Fibroblast of the aortic adventitia (primary cell): ENCODE measurements at regions not wholly inside any gene's neighbourhood (a gene's known extent, or its start where the extent isn't known, plus 50 kb on each side); places are given as distances from the start of the nearest gene placed in this dataset.

ENCODE experiments used
- DNase-seq: peaks from one replicate; pipeline ENCODE4 v3.0.0-alpha.2; 2010; ENCODE audit warnings: low read depth
- H3K4me3 ChIP-seq: 2 replicates; pipeline ENCODE4 v1.5.1; 2011; ENCODE audit warnings: low read depth, mild to moderate bottlenecking, control low read depth, low read length, moderate library complexity
- CTCF ChIP-seq: IDR thresholded peaks from 2 replicates; pipeline ENCODE4 v1.5.1; 2011; ENCODE audit warnings: mild to moderate bottlenecking, low read length, control low read depth, inconsistent platforms; ENCODE audit not compliant: insufficient read depth

GRCh38 chr4:62930884-62931283 lies 1478.4 kb downstream of the TECRL start:
- no peak for DNase-seq
- TF ChIP-seq CTCF, result no peak
- no peak overlapping the region for H3K4me3 ChIP-seq

- no peak for TF ChIP-seq CTCF
- DNase-seq, result no peak
- no peak overlapping the region for H3K4me3 ChIP-seq
Measured at GRCh38 chr4:62928483-62928882, 1480.8 kb downstream of the TECRL start.

- no peak overlapping the region for H3K4me3 ChIP-seq
Measured at GRCh38 chr4:62927574-62927973, 1481.7 kb downstream of the TECRL start.

GRCh38 chr4:62923783-62924182 lies 1485.5 kb downstream of the TECRL start:
- H3K4me3 ChIP-seq, result no peak overlapping the region
- TF ChIP-seq CTCF, result no peak
- DNase-seq, result no peak

More at GRCh38 chr4:62927574-62927973, 1481.7 kb downstream of the TECRL start:
- no peak for DNase-seq
- TF ChIP-seq CTCF, result no peak

GRCh38 chr4:62917649-62918048 lies 1491.6 kb downstream of the TECRL start:
- no peak for TF ChIP-seq CTCF
- no peak for DNase-seq
- no peak overlapping the region for H3K4me3 ChIP-seq

GRCh38 chr4:62914758-62915157 lies 1494.5 kb downstream of the TECRL start:
- DNase-seq, result no peak
- no peak for TF ChIP-seq CTCF

GRCh38 chr4:62913065-62913464 lies 1496.2 kb downstream of the TECRL start:
- TF ChIP-seq CTCF, result no peak
- no peak for DNase-seq
- no peak overlapping the region for H3K4me3 ChIP-seq

More at GRCh38 chr4:62914758-62915157, 1494.5 kb downstream of the TECRL start:
- H3K4me3 ChIP-seq, result no peak overlapping the region
